ENCODE measurements at regions not wholly inside any gene's neighbourhood (a gene's known extent, or its start where the extent isn't known, plus 50 kb on each side); places are given as distances from the start of the nearest gene placed in this dataset.

DNA sequence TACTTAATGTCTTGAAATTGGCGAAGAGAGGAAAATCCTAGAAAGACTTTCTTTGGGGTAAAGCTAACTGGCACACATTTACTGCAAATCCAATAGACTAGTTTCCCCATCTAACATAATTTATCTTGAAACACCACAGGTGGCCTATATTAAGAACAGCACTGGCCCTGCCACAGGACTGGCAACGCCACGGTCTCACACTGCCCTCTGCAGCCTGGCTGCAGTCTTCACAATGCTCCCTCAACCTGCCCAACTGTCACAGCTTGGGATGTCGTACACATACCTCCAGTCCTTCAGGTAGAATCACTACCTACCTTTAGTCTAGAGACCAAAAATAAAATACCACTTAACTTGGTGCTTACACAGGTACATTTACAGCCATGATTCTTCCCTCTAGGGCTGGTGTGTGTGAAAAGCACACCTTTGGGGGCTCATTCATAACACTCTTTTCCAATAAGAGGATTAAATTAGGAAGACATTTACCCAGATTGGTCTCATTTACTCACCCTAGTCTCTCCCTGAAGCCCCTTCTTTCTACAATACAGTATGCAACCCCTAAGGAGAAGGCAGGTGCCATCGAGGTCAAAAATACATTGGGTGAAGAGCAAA is 222.2 kb downstream of the C1D start:
- peak; percentile 22 to 33 for DNase-seq

DNA sequence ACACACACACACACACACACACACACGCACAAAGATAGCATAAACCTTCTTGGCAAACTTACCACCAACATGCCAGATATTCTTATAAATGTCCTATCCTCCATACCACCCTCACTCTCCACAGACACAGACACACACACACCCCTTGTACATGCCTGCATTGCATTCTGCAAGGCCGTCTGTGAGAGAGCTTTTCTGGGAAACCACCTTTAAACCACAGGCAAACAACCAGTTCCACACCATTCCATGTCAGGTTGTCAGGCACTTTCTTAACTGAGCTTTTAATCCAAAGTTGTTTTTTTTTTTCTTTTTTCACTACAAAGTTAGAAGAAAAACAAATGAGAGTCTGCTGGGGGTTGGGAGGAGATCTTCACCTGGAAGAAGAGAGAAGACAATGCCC is 221.1 kb downstream of the C1D start:
- no peak for DNase-seq

DNA sequence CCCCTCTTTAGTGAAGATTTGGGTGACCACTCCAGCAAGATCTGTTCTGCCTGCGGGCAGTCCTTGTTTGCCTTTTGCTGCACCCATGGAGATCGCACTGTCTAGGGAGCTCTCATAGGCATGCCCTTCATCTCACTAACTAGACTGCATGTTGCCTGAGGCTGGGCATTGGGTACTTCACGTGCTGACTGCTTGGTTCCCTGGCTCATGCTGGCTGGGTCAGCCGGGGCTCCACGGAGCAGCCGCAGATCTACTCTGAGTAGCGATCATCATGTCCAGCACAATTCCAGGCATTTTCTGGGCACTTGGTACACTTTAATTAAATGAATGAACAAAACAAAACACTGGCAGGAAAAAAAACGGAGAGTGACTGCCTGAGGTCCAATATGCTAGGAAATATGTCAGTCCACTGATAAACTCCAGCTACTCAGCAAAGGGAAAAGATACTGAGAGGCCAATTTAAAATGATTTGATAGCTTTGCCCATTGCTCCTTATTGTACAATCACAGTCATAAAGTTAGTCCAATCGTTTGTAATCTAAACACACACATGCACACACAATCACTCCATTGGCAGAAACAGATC is 220.3 kb downstream of the C1D start:
- no peak for DNase-seq

GRCh38 chr2:67844024-67844540 is 218.7 kb downstream of the C1D start:
- DNase-seq: no peak

DNA sequence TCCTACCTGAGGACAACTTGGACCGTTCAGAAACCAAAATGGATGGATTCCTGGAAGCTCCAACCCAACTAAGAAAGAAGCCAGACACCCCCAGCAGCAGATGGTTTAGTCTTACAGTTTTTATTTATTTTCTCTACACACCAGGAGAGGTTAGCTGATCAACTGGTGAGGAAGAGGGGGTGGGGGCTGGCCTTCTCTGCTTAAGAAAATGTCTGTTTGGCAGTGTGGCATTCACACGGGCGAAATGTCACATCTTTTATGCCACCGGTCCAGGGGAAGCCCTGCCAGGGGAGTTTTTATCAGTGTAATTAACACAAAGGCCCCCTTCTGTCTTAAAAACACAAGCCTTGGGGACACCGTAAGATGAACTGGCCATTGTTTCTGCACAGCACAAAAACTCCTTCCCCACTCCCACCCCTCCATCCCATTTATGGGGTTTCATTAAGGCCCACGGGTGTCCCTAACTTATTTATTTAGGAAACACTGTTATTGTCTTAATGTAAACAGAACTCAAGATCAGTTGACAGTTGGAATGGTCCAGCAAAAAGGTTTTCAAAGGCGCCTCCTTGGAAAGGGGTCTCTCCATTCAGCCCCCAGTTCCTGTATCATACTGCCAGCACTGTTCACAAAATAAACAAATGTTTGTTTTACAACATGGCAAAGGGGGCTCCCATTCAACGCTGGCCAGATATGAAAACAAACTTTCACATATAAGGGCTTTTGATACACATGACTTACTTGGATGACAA is 217.0 kb downstream of the C1D start:
- no peak for DNase-seq

DNA sequence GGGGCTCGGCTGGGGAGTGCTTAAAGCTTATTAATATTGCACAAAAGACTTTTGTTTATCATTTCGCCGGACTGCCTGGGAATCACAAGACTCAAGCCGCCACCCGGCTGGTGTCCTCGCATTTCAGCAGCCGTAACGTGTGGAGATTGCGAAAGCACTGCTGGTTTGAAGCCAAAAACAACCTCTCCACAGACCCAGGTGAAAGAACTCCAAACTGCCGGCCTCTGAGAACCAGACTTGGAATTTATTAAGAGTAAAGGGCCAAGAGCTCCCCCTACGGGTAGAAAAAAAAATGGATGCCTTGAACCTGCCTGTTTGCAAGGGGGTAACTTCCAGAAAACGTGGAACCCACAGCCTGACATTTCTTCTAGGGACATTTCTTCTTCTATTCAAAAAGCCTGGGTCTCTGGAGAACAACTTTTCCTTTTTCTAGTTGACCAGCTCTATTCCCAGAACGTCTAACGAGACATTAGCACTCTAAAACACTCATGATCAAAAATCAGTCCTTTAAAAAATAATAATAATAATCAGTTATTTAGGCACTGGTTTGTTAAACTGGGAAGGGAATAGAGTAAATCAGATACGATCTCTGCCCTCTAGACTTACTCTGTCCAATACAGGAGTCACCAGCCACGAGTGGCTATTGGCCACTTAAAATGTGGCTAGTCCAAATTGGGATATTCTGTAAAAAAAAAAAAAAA is 216.3 kb downstream of the C1D start:
- DNase-seq: peak; percentile 25 to 30

DNA sequence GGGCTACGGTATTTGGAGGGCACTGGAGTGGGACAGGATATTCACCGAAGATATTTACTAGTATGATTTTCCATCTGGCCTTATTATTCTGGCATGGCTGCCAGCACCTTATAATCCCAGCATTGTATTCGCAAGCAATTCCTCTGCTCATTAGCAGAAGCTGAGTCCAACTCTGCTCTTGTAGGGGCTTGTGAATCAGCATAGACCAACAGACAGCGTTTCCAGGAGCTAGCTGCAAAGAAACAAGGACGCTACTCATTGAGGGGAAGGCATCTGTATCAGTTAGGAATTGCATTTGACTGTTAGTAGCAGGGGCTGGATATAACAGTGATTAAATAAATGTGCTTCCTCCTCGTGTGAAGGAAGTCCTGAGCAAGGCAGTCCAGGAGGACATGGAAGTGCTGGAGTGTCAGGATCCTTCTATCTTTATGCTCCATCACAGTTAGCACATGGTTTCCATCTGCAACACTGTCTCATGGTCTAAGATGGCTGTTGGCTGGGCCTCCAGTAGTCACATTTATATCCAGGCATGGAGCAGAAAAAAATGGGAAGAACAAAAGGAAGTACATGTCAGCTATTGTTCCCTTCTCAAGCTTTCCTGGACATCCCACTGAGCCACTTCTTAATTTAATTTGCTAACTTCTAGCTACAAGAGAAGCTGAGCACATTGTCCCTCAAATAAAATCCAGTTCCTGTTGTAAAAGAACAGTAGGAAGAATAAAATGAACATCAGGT is 214.1 kb downstream of the C1D start:
- DNase-seq: no peak

- no peak for DNase-seq
Measured at GRCh38 chr2:67851016-67851415, 211.8 kb downstream of the C1D start.

GRCh38 chr2:67851956-67852824 is 210.6 kb downstream of the C1D start:
- DNase-seq: no peak

DNA sequence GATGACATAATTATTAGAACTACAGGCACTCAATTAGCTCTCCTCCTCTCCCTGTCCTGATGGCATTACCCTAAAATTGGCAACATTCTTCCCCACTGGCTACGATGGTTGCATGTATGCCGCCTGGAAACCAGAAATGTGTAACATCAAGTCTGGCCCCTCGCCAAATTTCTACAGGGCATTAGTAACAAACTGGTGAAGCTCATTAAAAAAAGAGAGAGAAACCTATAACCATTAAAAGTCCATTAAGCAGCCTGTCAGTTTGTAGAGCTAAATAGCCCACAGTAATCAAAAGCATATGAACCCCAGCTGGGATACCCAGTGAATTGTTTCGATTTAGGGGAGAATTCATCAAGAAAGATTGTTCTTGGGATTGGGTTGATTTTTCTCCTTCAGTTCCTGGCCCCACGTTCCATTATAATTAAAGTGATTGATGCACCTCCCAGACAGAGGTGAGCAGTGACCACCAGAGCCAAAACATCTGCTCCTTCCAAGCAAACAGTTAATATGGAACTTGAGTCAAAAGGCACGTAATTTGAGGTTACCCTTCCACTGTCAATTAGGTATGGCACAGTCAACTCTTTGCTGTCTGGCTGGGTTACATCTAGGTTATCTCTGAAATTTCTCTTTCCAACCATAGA is 208.6 kb downstream of the C1D start:
- DNase-seq: no peak

- DNase-seq: no peak
Measured at GRCh38 chr2:67854798-67855197, 208.0 kb downstream of the C1D start.

- DNase-seq: no peak
Measured at GRCh38 chr2:67856866-67857265, 205.9 kb downstream of the C1D start.

DNA sequence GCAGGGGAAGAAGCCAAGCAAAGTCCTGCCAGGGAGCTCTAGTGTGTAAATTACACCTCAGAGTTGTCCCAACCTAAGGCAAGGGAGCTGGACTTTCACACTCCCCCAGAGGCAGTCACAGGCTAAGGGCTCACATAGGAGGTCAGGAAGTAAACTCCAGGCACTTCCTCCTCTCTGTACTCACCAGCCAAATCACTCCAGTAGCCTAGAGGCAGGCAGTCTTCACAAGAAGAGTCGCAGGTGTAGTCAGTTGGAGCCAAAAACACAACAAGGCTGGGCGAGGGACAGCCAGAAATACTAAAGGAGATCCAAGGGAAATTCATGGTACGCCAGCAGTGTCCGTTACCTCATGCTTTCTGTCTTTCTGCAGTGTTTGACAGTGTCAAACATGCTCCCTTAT is 205.0 kb downstream of the C1D start:
- DNase-seq: no peak

DNA sequence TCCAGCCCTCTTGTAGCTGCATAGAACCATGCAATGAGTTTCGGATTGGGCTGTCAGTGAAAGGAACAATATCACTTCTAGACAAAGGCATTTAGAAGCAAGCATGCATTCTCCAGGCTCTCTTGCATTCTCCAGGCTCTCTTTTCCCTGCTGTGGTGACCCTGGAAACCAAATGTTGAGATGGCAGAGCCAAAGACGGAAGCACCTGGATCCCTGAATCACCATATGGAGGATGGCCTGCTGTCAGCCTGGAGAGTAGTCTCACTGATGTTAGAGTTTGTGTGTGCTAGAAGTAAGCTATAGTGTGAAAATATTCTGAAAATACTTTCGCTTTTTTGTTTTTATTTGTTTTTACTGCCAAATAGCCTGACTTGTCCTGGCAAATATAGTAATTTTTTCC is 203.9 kb downstream of the C1D start:
- DNase-seq: no peak

- DNase-seq: no peak
Measured at GRCh38 chr2:67865917-67866316, 196.9 kb downstream of the C1D start.

DNA sequence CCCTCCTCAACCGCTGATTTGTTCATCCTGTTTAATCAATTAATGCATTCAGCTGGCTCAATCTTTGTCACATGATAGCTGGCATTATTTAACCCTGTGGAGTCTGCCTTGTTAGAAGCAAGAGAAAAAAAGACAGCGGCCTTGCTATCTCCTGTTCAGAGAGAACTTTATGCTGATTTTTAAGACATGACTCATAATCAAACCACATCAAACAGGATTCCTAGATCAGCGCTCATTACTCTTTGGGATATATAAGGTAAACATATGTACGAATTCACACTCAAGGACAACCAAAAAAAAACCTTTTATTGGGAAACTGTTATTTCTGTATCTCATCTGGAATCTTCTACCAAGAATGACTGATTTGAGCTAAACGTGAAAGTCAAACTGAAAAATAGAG is 195.1 kb downstream of the C1D start:
- DNase-seq: no peak

DNA sequence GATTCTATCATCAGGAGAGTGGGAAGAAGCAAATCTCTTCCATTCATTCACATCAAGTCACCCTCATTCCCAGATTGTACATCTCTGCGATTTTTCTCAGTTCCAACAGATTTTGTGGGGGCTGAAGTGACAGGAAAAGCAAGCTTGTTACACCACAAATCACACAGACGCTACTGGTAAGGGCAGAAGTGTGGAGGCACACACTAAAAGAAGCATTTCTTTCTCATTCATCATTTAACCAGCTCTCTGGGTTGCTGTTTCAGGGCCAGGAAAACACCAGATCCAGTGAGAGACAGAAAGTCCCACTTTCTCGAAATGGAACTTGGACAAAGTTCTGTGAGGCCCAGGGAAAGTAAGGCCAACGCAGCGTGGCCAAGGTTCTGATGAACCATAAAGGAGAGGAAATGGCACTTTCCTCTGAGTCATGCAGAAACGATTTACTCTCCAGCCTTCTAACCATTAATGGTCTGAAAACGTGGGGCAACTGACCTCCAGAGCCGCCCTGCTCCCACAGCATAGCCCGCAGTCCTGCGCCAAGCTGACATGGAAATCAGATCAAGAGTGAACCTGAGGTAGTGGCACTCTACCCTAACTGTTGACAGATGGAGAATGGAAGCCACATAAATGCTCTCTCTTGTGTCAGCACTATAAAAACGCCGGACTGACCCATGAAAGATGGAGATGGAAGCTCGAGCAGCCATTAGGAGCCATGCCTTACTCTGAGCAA is 191.0 kb downstream of the C1D start:
- no peak for DNase-seq

GRCh38 chr2:67872481-67872880 is 190.3 kb downstream of the C1D start:
- DNase-seq: no peak

DNA sequence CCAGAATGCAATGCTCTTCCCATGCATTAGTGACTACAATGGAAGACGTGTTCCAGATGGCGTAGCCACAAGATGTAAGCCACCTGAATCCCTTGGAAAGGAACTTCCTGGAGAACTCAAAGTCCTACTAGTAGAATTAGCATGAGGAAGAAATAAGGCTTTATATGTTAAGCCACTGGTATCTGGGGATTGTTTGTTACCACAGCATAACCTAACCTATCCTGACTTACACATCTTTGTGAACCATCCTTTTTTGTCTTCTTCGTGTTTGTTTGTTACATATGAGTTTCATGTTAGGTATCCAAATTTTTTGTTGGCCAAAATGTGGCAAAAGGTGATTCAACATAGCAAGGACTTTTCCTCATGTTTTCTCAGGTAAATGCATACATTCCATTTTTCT is 188.9 kb downstream of the C1D start:
- DNase-seq: no peak

- DNase-seq: no peak
Measured at GRCh38 chr2:67876176-67876575, 186.6 kb downstream of the C1D start.

- no peak for DNase-seq
Measured at GRCh38 chr2:67877301-67877700, 185.5 kb downstream of the C1D start.

Data from activated T-cell treated with anti-CD3 and anti-CD28 coated beads, Interleukin-2, amount 50 U/mL, for 48 hours (primary cell).